Stimulated activated CD4-positive, alpha-beta T cell treated with anti-CD3 and anti-CD28 coated beads, TNF-alpha, amount 100 ng/mL, for 48 hours (primary cell): ENCODE measurements at regions not wholly inside any gene's neighbourhood (a gene's known extent, or its start where the extent isn't known, plus 50 kb on each side); places are given as distances from the start of the nearest gene placed in this dataset.
"Not testable (repeated sequence)": the region's sequence is repeated elsewhere in the genome, so short reads cannot be mapped to it uniquely, and the experiment has no call there.

Experiments used
- DNase-seq, 3 donors: peaks; one replicate each; pipeline ENCODE4 v3.0.0-alpha.2; 2020; ENCODE audit warnings: low read depth in 3 of 3

GRCh38 chr12:73950507-73950906, 587.1 kb upstream of the ATXN7L3B start:
- DNase-seq = no peak

DNA sequence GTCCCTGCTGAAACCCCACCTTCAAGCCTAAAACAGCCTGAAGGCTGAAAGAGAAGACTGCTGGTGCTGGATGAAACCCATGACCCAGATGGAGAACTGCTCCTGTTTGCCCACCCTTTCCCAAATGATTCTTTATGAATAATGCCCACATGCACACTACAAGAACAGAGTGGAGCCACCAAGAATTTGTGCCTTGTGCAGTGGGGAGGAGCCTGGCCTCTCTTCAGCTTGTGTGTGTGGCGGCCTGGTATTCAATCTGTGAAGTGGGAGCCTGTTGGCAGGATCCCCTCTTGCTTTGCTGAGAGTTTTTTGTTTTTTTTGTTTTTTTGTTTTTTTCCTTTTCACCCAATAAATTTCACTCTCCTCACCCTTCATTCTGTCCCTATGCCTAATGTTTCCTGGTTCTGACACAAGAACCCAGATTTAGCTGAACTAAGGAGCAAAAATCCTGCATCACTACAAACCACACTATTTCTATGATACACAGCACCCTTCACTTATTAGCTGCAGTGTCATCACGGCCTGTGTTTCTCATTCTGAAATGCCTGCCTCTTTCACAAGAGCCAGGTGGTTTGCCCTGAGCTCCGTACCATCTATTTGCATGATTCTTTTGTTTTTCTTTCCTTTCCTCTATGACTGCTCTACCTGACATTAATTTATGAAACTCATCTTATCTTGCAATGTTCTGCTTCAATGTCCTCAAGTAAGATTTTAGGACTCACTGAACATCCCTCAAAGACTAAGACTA, 585.5 kb upstream of the ATXN7L3B start:
- DNase-seq = no peak

- no peak for DNase-seq
Observed at GRCh38 chr12:73964641-73965040, 573.0 kb upstream of the ATXN7L3B start.

- no peak for DNase-seq
Observed at GRCh38 chr12:73973486-73973885, 564.1 kb upstream of the ATXN7L3B start.

DNA sequence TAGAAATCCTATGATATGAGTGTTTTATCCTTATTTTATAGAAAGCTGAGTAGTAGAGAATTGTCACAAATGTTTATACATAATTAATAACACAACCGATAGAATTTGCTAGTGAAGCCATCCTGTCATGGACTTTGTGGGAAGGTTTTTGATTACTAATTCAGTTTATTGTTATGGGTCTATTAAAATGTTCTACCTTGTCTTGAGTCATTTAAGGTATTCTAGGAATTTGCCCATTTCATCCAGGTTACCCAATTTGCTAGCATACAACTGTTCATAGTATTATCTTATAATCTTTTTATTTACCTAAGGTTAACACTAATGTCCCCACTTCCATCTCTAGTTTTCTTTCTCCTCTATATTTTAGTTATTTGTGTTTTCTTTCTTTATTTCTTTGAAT, 553.1 kb upstream of the ATXN7L3B start:
- no peak for DNase-seq

DNA sequence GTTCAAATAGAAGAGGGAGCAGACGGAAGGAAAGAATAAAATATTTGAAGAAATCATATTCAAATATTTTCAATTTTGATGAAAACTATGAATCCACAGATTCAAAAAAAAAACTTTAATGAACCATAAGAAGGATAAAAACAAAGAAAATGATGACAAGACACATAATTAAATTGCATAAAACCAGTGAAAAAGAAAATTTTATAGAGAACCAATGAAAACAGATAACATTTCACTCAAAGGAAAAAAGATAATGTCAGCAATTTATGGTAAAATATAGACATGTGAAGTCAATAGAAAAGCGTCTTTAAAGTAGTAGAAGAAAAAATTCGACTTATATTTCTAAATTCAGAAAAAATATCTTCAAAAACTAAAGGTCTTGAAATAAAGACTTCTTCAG, 546.5 kb upstream of the ATXN7L3B start:
- DNase-seq = no peak

- DNase-seq = no peak
Observed at GRCh38 chr12:73998894-73999293, 538.7 kb upstream of the ATXN7L3B start.

DNA sequence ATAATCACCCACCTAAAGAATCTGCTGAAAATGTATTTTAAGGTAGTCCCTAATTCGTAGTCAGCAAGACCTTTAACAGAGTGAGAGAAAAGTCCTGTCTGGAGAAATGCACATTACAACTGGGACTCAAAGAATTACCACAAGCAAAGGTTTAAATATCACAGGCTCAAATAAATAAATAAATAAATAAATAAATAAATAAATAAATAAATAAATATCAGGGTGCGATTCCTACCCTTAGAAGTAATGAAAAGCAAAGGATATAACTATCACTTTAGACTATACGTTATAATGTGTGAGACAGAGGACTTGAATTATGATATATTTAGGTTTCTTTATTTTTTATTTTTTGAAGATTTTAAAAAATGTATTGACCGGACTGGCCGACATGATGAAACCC, 522.5 kb upstream of the ATXN7L3B start:
- no peak for DNase-seq

DNA sequence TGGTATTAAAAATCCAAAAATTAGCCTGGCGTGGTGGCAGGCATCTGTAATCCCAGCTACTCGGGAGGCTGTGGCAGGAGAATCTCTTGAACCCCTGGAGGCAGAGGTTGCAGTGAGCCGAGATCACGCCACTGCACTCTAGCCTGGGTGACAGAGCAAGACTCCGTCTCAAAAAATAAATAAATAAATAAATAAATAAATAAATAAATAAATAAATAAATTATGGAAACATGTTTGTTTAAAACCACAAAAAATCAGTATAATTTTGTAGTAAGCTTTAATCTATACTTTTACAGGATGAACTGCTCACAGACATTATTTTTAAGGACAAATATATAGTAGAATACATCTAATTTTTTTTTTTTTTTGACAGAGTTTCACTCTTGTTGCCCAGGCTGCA, 521.3 kb upstream of the ATXN7L3B start:
- not testable (repeated sequence) for DNase-seq

DNA sequence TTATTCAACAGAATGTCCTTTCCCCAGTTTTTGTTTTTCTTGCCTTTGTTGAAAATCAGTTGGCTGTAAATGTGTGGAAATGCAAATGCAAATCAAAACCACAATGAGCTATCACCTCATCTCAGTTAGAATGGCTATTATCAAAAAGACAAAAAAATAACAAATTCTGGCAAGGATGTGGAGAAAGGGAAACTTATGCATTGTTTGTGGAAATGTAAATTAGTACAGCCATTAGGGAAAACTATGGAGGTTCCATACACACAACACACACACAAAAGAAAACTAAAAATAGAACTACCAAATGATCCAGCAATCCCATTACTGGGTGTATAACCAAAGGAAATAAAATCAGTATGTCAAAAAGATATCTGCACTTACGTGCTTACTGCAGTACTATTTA, 518.8 kb upstream of the ATXN7L3B start:
- DNase-seq = no peak

DNA sequence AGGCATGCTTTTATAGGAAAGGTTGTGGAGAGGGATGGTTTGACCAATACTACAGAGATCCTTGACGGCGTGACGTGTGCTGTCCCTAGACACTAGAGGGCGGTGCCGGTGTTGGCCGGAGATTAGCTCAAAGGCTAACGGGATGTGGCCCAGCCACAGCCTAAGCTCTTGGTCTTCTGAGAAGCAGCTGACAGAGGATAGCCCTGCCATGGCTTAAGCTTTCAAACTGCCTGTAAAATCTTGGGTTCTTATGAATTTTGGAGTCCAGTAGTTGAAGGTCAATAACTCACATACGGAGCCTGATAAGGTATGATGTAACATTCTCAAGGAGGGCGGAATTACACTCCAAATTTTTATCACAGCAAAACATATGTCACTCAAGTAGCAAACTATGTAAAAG, 515.7 kb upstream of the ATXN7L3B start:
- no peak for DNase-seq

GRCh38 chr12:74031045-74031444, 506.6 kb upstream of the ATXN7L3B start:
- DNase-seq = no peak

- no peak for DNase-seq
Observed at GRCh38 chr12:74033531-74033930, 504.1 kb upstream of the ATXN7L3B start.

DNA sequence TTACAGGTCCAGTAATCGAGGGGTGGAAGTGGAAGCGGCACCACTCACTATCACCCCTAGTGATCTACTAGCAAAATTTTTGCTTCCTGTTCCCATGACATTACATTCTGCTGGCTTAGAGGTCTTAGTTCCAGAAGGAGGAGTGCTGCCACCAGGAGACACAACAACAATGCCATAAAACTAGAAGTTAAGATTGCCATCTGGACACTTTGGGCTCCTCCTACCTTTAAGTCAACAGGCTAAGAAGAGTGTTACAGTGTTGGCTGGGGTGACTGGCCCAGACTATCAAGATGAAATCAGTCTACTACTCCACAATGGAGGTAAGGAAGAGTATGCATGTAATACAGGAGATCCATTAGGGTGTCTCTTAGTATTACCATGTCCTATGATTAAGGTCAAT, 498.5 kb upstream of the ATXN7L3B start:
- DNase-seq = not testable (repeated sequence)

GRCh38 chr12:74043343-74043742, 494.3 kb upstream of the ATXN7L3B start:
- no peak for DNase-seq

DNA sequence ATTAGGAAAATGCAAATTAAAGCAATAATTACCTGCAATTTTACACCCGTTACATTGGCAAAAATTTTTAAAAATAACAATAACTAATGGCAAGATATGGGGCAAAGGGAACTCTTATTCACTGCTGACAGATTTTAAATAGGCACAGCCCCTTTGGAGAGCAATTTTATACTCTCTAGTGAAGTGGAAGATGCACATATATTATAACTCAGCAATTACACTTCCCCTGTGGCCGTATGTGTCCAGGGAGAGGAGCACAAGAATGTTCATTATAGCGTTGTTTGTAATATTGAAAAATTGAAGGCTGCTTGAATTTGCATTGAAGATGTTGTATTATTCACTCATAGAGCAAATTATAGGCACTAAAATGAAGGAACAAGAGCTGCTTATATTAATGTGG, 488.3 kb upstream of the ATXN7L3B start:
- no peak for DNase-seq

GRCh38 chr12:74051848-74052247, 485.8 kb upstream of the ATXN7L3B start:
- no peak for DNase-seq

DNA sequence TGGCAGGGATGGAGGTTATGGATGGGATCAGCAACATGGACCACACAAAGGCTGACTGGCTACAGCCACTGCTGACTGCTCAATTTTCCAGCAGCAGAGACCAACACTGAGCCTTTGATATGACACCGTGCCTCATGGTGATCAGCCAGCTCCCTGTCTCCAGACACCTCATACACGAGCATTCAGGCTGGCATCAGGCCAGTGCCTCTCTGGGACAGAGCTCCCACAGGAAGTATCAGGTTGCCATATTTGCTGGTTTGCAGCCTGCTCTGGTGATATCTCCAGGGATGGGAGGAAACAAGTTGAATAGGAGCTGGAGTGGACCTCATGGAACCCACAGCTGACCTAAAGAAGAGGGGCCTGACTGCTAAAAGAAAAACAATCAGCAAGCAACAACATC, 471.2 kb upstream of the ATXN7L3B start:
- no peak for DNase-seq

GRCh38 chr12:74071182-74071581, 466.5 kb upstream of the ATXN7L3B start:
- DNase-seq = no peak

DNA sequence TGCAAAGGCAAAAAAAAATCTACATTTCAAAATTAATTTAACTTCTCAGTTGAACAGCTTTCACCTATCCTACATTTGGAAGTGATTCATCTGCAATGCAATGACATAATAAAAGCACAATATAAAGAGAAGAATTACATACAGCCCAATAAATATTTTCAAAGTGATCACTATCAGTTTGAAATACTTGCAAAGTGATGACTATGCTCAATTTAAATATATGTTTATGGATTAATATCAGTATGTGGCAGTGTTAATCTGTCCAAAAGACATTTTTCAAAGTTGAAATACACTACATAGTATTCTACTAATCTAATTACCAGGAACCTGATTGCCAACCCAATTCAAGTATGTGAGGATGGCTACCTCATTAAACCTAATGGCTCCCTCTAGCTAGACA, 460.7 kb upstream of the ATXN7L3B start:
- DNase-seq = no peak

GRCh38 chr12:74105434-74105833, 432.2 kb upstream of the ATXN7L3B start:
- DNase-seq = no peak

DNA sequence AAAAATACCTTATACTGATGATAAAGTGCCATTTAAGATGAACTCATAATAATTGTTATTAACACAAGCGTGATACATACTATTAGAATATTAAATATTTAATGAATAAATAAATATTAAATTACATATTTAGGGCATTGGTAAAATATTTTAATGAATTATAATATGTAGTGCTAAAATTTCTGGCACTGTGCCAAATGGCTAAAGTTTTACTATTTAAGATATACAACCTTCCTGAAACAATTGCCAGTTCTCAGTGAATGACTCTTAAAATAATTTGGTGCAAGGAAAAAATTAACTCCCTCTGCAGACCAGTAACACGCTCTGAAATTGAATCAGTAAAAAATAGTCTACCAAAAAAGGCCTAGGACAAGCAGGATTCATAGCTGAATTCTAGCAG, 428.9 kb upstream of the ATXN7L3B start:
- DNase-seq = no peak

DNA sequence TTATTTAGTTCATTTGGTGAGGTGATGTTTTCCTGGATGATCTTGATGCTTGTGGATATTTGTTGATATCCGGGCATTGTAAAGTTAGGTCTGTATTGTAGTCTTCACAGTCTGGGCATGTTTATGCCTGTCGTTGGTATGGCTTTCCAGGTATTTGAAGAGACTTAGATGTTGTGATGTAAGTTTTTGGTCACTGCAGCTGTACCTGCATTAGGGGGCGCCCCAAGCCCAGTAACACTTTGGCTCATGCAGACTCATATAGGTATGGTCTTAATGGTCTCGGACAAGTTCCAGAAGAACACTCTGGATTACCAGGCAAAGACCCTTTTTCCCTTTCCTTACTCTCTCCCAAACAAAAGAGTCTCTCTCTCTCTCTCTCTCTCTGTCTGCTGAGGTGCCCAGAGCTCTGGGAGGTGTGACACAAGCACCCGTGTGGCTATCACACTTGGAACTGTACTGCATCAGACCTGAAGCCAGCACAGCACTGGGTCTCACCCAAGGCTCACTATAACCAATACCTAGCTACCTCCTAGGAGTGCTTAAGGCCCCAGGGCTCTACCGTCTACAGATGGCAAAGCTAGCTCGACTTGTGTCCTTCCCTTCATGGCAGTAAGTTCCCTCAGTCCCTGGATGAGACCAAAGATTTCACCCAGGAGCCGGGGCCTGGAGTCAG, 425.8 kb upstream of the ATXN7L3B start:
- no peak for DNase-seq
